Fibroblast of skin of scalp (primary cell): ENCODE measurements at regions not wholly inside any gene's neighbourhood (a gene's known extent, or its start where the extent isn't known, plus 50 kb on each side); places are given as distances from the start of the nearest gene placed in this dataset.
A peak's percentile ranks its signal among the peaks of the same experiment; 100 is the strongest.
"Not testable (repeated sequence)": the region's sequence is repeated elsewhere in the genome, so short reads cannot be mapped to it uniquely, and the experiment has no call there.

Experiments
- DNase-seq: peaks from one replicate; pipeline ENCODE4 v3.0.0-alpha.2; 2013

- no peak for DNase-seq
These were observed 222.4 kb downstream of the ANTXR2 start for GRCh38 chr4:79850626-79851025.

- DNase-seq = peak; percentile 9
These were observed 224.7 kb downstream of the ANTXR2 start for GRCh38 chr4:79848329-79848728.

- no peak for DNase-seq
These were observed 225.6 kb downstream of the ANTXR2 start for GRCh38 chr4:79847411-79847810.

- DNase-seq = no peak
These were observed 230.9 kb downstream of the ANTXR2 start for GRCh38 chr4:79842162-79842561.

- no peak for DNase-seq
These were observed 239.2 kb downstream of the ANTXR2 start for GRCh38 chr4:79833857-79834256.

- DNase-seq = no peak
These were observed 241.1 kb downstream of the ANTXR2 start for GRCh38 chr4:79831701-79832514.

GRCh38 chr4:79831119-79831528, 241.9 kb downstream of the ANTXR2 start:
- DNase-seq = no peak

- DNase-seq = no peak
These were observed 245.7 kb downstream of the ANTXR2 start for GRCh38 chr4:79827283-79827682.

- peak; percentile 3 for DNase-seq
These were observed 249.8 kb downstream of the ANTXR2 start for GRCh38 chr4:79823148-79823763.

- DNase-seq = no peak
These were observed 252.6 kb downstream of the ANTXR2 start for GRCh38 chr4:79820427-79820826.

GRCh38 chr4:79807933-79808332, 265.1 kb downstream of the ANTXR2 start:
- not testable (repeated sequence) for DNase-seq

GRCh38 chr4:79798047-79798446, 275.0 kb downstream of the ANTXR2 start:
- DNase-seq = no peak

GRCh38 chr4:79796948-79797347, 276.1 kb downstream of the ANTXR2 start:
- DNase-seq = no peak

- DNase-seq = no peak
These were observed 284.1 kb downstream of the ANTXR2 start for GRCh38 chr4:79788884-79789283.

GRCh38 chr4:79780129-79780528, 292.9 kb downstream of the ANTXR2 start:
- no peak for DNase-seq

- DNase-seq = no peak
These were observed 300.5 kb downstream of the ANTXR2 start for GRCh38 chr4:79772510-79772909.

- no peak for DNase-seq
These were observed 308.9 kb downstream of the ANTXR2 start for GRCh38 chr4:79764120-79764519.

- no peak for DNase-seq
These were observed 309.4 kb downstream of the ANTXR2 start for GRCh38 chr4:79763486-79764075.

GRCh38 chr4:79759793-79760192, 313.2 kb downstream of the ANTXR2 start:
- no peak for DNase-seq

- peak; percentile 30 for DNase-seq
These were observed 315.4 kb downstream of the ANTXR2 start for GRCh38 chr4:79757600-79757999.

- no peak for DNase-seq
These were observed 316.7 kb downstream of the ANTXR2 start for GRCh38 chr4:79756140-79756895.

- DNase-seq = no peak
These were observed 324.2 kb downstream of the ANTXR2 start for GRCh38 chr4:79748835-79749234.

- DNase-seq = no peak
These were observed 325.8 kb downstream of the ANTXR2 start for GRCh38 chr4:79747252-79747651.
